HG02642 (cell line): ENCODE measurements at regions not wholly inside any gene's neighbourhood (a gene's known extent, or its start where the extent isn't known, plus 50 kb on each side); places are given as distances from the start of the nearest gene placed in this dataset.
"Not testable (repeated sequence)": the region's sequence is repeated elsewhere in the genome, so short reads cannot be mapped to it uniquely, and the experiment has no call there.

Experiments
- ATAC-seq: cut with Tn5 transposase; IDR thresholded peaks from one replicate; pipeline ENCODE4 v1.9.1; 2021; ENCODE audit warnings: mild to moderate bottlenecking; ENCODE audit not compliant: unreplicated experiment, poor library complexity

- peak; percentile 48 for ATAC-seq
These were observed 293.9 kb upstream of the RIOK2 start for GRCh38 chr5:97476852-97477534.

DNA sequence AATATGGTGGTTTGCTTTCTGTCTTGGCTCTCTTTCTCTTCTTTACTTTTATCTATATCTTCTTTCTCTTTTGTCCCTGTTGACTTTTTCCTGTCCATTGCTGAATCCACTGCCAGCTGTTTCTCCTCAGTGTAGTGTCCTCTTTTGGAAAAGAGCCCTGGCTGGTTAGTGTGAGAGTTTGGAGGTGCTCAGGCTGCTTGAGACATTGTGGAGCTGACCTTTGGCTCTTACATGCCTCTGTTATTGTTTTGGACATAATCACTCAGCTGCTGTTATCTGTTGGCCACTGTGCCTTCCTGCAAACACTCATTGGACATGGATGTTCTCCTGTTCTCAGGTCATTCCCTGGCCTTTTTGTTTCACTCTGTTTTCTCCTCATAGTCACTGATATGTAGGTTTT, 295.4 kb upstream of the RIOK2 start:
- ATAC-seq: no peak

DNA sequence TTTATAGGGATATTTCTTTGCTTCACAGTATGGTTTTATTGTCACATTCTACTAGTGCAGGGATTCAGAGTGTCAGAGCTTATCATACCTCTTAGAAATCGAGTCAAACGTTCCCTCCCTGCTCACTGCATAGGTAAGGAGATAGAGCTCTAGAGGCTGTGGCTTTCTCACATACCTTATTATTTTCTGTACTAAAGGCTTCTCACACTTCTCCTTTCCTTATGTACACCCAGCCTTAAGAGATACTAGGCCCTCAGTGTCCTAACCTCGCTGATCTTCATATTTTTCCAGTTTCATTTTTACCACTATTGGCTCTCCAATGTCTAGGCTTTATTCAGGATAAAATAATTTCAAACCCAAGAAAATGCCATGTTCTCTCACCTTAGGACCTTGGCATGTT, 297.3 kb upstream of the RIOK2 start:
- ATAC-seq: no peak

DNA sequence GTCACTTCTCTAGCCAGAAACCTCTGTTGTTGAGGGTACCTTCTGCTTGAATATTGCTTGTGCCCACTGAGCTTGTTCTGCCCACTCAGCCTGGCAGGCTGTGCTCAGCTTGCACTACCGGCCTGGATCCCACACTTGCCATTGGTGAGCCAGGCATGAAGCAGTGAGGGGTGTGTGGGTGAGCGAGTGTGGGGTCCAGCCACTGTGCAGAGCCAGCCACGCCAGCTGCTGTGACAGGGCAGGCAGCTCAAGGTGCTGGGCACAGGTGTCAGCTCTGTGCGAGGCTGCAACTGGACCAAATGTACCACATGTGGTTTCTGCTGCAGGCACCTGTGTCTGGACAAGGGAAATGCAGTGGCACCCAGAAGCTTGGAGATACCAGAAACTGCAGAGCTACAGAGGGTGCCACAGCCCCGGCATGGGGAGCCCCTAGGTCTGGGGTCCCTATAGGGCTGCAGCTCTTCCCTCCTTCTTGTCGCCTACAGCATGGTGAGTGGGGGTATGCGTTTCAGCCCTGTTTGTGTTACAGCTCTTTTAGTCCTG, 305.1 kb upstream of the RIOK2 start:
- no peak for ATAC-seq

DNA sequence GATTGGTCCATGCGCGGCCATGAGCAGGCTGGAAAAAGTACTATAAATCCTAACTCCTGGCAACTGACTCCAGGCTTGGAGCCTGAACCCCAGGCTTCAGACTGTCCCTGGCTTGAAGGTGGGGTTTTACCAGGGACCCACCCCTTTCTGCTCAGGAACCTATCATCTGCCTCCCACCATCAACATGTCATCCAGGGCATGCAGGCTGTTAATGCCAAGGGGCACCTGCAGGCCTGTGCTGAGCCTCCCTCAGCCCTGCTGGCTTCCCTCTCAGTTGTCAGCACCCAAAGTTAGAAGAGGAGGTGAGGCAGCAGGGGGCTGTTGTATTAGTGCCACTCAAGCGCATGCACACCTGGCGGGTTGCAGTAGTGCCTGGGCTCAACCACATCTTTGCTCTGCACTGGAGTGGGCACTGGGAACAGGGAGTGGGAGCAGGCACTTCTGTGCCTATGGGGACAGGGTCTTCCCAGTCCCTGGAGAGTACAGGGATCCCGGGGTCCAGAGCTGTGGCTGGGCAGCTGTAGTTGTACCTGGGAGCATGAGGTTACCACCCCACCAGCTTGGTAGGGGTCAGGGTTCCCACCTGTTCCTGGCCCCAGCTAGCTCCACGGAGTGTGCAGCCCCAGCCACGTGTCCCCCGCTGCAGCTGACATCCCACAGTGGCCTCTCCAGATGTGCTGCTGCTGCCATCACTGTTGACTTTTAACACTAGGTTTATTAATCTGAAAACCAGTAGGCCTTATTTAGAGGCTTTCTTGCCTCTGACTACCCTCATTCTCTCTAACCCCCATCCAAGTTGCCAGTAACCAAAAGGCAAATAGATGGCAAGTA, 306.2 kb upstream of the RIOK2 start:
- no peak for ATAC-seq

DNA sequence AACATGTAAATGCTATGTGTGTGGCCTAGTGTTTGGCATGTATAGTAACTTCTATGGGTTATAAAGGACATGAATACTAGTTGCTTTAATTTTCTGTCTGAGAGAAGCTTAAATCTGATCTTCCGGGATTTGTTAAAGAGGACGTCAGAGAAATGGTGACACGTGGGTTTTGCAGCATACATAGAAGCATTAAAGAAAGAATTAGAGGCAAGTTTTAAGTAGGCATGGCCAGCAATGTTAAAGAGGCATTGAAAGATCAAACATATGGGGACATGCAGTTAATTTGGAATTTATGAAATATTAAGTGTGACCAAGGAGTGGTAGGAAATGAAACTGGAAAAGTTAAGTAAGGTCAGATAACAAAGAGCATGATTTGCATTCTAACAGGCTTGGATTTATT, 311.4 kb upstream of the RIOK2 start:
- ATAC-seq: no peak

DNA sequence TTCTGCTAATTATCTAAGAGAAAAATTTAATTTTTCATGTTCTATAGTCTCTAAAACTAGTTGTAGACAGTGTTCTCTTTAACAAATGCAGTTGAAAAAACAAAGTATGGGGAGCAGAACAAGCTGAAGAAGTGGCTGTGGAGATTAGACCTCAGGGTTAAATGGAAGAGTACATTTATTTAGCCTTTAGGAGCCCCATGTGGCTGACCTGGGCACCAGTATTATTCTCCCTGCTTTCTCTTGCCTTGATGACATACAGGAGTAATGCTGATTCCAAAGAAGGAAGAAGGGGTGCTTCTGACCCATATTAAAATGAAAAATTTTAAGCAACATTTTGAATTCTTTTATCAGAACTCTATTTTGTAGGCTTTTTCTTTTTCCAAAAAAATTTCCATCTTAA, 312.3 kb upstream of the RIOK2 start:
- ATAC-seq: no peak

- ATAC-seq: no peak
These were observed 313.0 kb upstream of the RIOK2 start for GRCh38 chr5:97496037-97496436.

DNA sequence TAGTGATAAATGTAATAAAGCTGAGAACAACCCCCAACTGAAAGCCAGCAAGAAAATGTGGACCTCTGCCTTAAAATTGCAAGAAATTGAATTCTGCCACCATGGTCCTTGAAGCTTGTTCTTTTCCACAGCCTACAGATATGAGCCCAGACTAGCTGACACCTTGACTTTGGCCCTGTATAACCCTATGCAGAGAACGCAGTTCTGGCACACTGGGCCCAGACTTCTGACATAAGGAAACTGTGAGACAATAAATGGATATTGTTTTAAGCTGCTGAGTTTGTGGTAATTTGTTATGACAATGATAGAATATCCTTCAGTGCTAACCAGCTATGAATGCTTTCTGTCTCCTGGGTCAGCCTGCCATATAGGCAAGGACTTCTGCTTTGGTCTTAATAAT, 315.6 kb upstream of the RIOK2 start:
- no peak for ATAC-seq

DNA sequence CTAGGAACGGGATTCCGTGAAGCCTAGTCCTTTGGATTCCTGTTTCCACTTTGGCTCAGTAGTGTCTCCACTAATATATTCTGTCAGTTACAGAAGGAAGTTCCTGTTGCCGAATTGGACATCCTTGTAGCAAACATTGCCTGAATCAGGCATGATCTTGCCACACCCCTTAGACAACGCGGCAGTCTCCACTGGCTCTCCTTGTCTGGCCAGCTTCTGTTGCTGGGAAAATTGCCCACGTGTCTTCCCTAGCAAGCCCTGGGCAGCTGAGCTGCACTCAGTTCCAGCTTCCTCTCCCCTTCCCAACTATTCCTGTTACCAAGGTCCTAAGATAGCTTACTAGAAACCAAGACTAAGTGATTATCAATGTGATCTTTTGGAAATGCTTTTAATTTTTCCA, 316.6 kb upstream of the RIOK2 start:
- no peak for ATAC-seq

- no peak for ATAC-seq
These were observed 318.4 kb upstream of the RIOK2 start for GRCh38 chr5:97501286-97501964.

GRCh38 chr5:97501965-97502305, 318.9 kb upstream of the RIOK2 start:
- ATAC-seq: no peak

DNA sequence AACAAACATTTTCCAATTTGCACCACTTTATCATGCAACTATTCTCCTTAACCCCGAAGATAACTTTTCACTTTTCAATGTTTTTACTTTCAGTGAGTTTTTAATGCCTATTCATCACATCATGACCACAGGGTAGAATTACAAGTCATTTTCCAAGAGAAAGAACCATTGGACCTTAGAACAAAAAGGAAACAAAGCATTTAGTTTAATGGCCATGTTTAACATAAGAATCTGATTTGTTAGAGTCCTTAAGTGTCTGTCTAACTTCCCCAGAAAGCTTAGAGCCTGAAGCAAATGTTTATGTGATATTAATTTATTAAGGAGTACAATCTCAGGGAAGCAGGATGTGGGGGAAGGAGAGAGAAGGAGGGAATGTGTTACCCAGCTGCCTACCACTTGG, 325.8 kb upstream of the RIOK2 start:
- ATAC-seq: no peak

DNA sequence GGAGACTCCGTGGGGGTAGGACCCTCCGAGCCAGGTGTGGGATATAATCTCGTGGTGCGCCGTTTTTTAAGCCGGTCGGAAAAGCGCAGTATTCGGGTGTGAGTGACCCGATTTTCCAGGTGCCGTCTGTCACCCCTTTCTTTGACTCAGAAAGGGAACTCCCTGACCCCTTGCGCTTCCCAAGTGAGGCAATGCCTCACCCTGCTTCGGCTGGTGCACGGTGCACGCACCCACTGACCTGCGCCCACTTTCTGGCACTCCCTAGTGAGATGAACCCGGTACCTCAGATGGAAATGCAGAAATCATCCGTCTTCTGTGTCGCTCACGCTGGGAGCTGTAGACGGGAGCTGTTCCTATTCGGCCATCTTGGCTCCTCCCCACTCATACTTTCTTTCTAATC, 336.5 kb upstream of the RIOK2 start:
- not testable (repeated sequence) for ATAC-seq

- ATAC-seq: not testable (repeated sequence)
These were observed 340.3 kb upstream of the RIOK2 start for GRCh38 chr5:97523336-97523735.

GRCh38 chr5:97525780-97526179, 342.7 kb upstream of the RIOK2 start:
- ATAC-seq: no peak

DNA sequence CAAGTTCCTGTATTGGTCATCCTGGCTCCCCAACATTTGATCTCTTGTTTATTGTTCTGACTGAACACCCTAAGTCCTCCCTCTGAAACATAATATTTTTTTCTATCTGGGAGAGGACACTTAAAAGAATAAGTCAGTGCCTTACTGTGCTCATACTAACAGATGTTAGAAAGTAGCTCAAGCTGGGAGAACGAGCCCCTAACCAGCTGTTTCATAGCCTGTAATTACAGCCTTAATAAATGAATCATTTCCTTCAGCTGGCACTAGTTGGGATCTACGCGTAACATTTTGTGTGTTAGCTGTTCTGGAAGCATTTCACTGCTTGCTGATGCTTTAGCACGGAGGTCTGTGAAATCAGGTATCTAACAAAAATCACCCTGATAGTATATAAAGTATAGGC, 345.9 kb upstream of the RIOK2 start:
- no peak for ATAC-seq

DNA sequence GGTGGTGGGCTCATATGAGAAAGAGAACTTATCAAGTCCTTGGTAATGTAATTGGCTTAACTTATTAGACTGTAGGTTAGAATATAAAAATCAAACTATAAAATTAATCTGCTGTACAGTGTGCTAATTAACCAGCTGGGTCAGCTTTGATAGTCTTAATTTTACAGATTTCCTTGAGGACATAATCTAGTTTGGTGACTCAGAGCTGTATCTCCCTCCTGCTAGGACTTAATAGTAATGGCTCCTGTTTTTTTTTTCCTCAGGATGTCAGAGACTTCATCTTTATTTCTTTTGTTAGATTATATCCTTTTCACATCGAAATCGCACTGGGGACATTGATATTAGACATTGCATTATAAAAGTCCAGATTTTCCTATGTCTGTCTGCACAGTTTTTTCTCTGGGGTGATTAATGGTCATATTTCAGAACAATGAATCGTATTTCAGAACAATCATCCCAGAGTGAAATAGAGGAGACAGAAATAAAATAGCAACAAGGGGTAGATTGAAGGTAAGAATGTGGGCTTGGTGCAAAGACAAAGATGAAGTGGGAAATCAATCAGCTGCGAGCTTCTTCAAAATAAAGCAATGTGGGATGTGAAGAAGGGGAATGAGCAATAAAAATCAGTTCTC, 346.4 kb upstream of the RIOK2 start:
- no peak for ATAC-seq

DNA sequence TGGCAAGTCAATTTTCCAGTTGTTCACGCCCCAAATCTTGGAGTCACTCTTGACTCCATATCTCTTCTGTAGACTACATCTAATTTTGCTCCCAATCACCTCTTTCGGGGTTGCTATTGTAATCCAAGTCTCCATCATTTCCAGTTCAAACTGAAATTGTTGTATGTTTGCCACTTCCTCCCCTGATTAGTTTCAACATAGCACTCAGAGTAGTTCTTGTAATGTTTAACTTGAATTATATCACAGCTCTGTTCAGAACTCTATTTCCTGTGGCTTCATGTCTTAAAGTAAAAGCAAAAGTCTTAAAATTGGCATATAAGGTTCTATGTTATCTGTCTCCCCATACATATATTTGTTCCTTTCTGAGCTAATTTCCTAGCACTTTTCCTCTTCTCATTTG, 348.5 kb upstream of the RIOK2 start:
- ATAC-seq: peak; percentile 62

- peak; percentile 78 for ATAC-seq
These were observed 351.1 kb upstream of the RIOK2 start for GRCh38 chr5:97534166-97534565.

- no peak for ATAC-seq
These were observed 353.6 kb upstream of the RIOK2 start for GRCh38 chr5:97536683-97537082.
